ENCODE measurements at regions not wholly inside any gene's neighbourhood (a gene's known extent, or its start where the extent isn't known, plus 50 kb on each side); places are given as distances from the start of the nearest gene placed in this dataset.
"Not testable (repeated sequence)": the region's sequence is repeated elsewhere in the genome, so short reads cannot be mapped to it uniquely, and the experiment has no call there.

GRCh38 chr5:56755036-56755555, 60.3 kb upstream of the MAP3K1 start:
- TF ChIP-seq CTCF (conservative IDR thresholded peaks at IDR 0.05; ENCODE audit: low read depth, low read length), result no peak
- no peaks in the 10 kb centered on the region for H3K9me3 ChIP-seq (ENCODE audit: low read depth, low read length, poor library complexity, severe bottlenecking)
- no peak for DNase-seq (ENCODE audit: low spot score)
- H3K4me1 ChIP-seq (ENCODE audit: insufficient read depth, low read length, poor library complexity, severe bottlenecking), result no peaks in the 10 kb centered on the region
- POLR2A ChIA-PET (ENCODE audit: low non-redundant PET), result no interaction called here
- H3K36me3 ChIP-seq (ENCODE audit: insufficient read depth, low read length, poor library complexity, severe bottlenecking), result no peaks in the 10 kb centered on the region
- intact Hi-C loops (cut with micrococcal nuclease; ENCODE audit: unreplicated experiment), result no loop called here
- CTCF ChIA-PET, result no interaction called here
- H3K4me3 ChIP-seq (ENCODE audit: low read depth, low read length, poor library complexity, severe bottlenecking), result no peak overlapping the region
- BruUV-seq (replicated peaks), result no TSS peak
- no peak overlapping the region for H3K27ac ChIP-seq (ENCODE audit: low read depth, low read length, poor library complexity, severe bottlenecking)
- H3K27me3 ChIP-seq (replicated peaks; ENCODE audit: insufficient read depth, low read depth, low read length, poor library complexity), result no peaks in the 10 kb centered on the region

GRCh38 chr5:56753588-56753987, 61.8 kb upstream of the MAP3K1 start:
- H3K27me3 ChIP-seq (replicated peaks; ENCODE audit: insufficient read depth, low read depth, low read length, poor library complexity); H3K4me1 ChIP-seq (ENCODE audit: insufficient read depth, low read length, poor library complexity, severe bottlenecking); H3K9me3 ChIP-seq (ENCODE audit: low read depth, low read length, poor library complexity, severe bottlenecking); H3K27ac ChIP-seq (ENCODE audit: low read depth, low read length, poor library complexity, severe bottlenecking); POLR2A ChIA-PET (ENCODE audit: low non-redundant PET); intact Hi-C loops (cut with micrococcal nuclease; ENCODE audit: unreplicated experiment); H3K36me3 ChIP-seq (ENCODE audit: insufficient read depth, low read length, poor library complexity, severe bottlenecking); DNase-seq (ENCODE audit: low spot score); H3K4me3 ChIP-seq (ENCODE audit: low read depth, low read length, poor library complexity, severe bottlenecking); CTCF ChIA-PET; BruUV-seq (replicated peaks): not testable (repeated sequence)

GRCh38 chr5:56751572-56752313, 63.6 kb upstream of the MAP3K1 start:
- Histone ChIP-seq H3K36me3 (ENCODE audit: insufficient read depth, low read length, poor library complexity, severe bottlenecking) (no peaks in the 10 kb centered on the region), H3K4me3 (ENCODE audit: low read depth, low read length, poor library complexity, severe bottlenecking) (no peak overlapping the region), H3K27ac (ENCODE audit: low read depth, low read length, poor library complexity, severe bottlenecking) (no peak overlapping the region), H3K4me1 (ENCODE audit: insufficient read depth, low read length, poor library complexity, severe bottlenecking) (no peaks in the 10 kb centered on the region), H3K27me3 (replicated peaks; ENCODE audit: insufficient read depth, low read depth, low read length, poor library complexity) (no peaks in the 10 kb centered on the region), H3K9me3 (ENCODE audit: low read depth, low read length, poor library complexity, severe bottlenecking) (no peaks in the 10 kb centered on the region)
- no peak for TF ChIP-seq CTCF (conservative IDR thresholded peaks at IDR 0.05; ENCODE audit: low read depth, low read length)
- no peak for TF ChIP-seq EZH2 (IDR thresholded peaks at IDR 0.05; ENCODE audit: borderline replicate concordance, low read depth, low read length, poor library complexity, severe bottlenecking)
- DNase-seq (ENCODE audit: low spot score), result no peak
- ChIA-PET CTCF (no interaction called here), POLR2A (ENCODE audit: low non-redundant PET) (interaction anchor here (0.7 kb wide), 1 partner anchor 117 kb away, joined by 3 read pairs; no protein-coding TSS in a partner anchor)
- intact Hi-C loops (cut with micrococcal nuclease; ENCODE audit: unreplicated experiment), result no loop called here
- no TSS peak for BruUV-seq (replicated peaks)

GRCh38 chr5:56749842-56750241, 65.5 kb upstream of the MAP3K1 start:
- H3K27ac ChIP-seq (ENCODE audit: low read depth, low read length, poor library complexity, severe bottlenecking), result no peak overlapping the region
- no peaks in the 10 kb centered on the region for H3K4me1 ChIP-seq (ENCODE audit: insufficient read depth, low read length, poor library complexity, severe bottlenecking)
- no peaks in the 10 kb centered on the region for H3K27me3 ChIP-seq (replicated peaks; ENCODE audit: insufficient read depth, low read depth, low read length, poor library complexity)
- no peaks in the 10 kb centered on the region for H3K9me3 ChIP-seq (ENCODE audit: low read depth, low read length, poor library complexity, severe bottlenecking)
- no peak for TF ChIP-seq EZH2 (IDR thresholded peaks at IDR 0.05; ENCODE audit: borderline replicate concordance, low read depth, low read length, poor library complexity, severe bottlenecking)
- TF ChIP-seq CTCF (conservative IDR thresholded peaks at IDR 0.05; ENCODE audit: low read depth, low read length), result no peak
- H3K4me3 ChIP-seq (ENCODE audit: low read depth, low read length, poor library complexity, severe bottlenecking), result no peak overlapping the region
- CTCF ChIA-PET, result no interaction called here
- intact Hi-C loops (cut with micrococcal nuclease; ENCODE audit: unreplicated experiment), result no loop called here
- POLR2A ChIA-PET (ENCODE audit: low non-redundant PET), result no interaction called here
- no peak for DNase-seq (ENCODE audit: low spot score)
- no TSS peak for BruUV-seq (replicated peaks)
- no peaks in the 10 kb centered on the region for H3K36me3 ChIP-seq (ENCODE audit: insufficient read depth, low read length, poor library complexity, severe bottlenecking)
